Right cardiac atrium (tissue), 5 donors: ENCODE measurements at regions not wholly inside any gene's neighbourhood (a gene's known extent, or its start where the extent isn't known, plus 50 kb on each side); places are given as distances from the start of the nearest gene placed in this dataset.

ENCODE experiments used
- ATAC-seq, 2 donors: fragments of 200-7000 bp; cut with Tn5 transposase; one replicate each; pipeline versions ENCODE4 v1.8.0 to v1.9.1; 2020; ENCODE audit warnings: moderate library complexity in 2 of 2, mild to moderate bottlenecking in 1 of 2
- DNase-seq, 3 donors: peaks; one replicate each; pipeline ENCODE4 v3.0.0-alpha.2; 2020
- H3K27ac ChIP-seq: one replicate; pipeline ENCODE4 v1.5.1; 2013; ENCODE audit warnings: mild to moderate bottlenecking, low read length, control low read depth, moderate library complexity
- H3K27me3 ChIP-seq: one replicate; pipeline ENCODE4 v1.6.1; 2013; ENCODE audit not compliant: control insufficient read depth, insufficient read depth
- H3K4me1 ChIP-seq: one replicate; pipeline ENCODE4 v1.6.1; 2013; ENCODE audit warnings: low read length; ENCODE audit not compliant: control insufficient read depth, insufficient read depth
- H3K4me3 ChIP-seq: one replicate; pipeline ENCODE4 v1.5.1; 2013; ENCODE audit warnings: low read length, control low read depth
- H3K9me3 ChIP-seq: one replicate; pipeline ENCODE4 v1.6.1; 2013; ENCODE audit warnings: low read length; ENCODE audit not compliant: control insufficient read depth
- WGBS: extraction: QIAGEN DNeasy Blood & Tissue Kit; methylation state at CpG from one replicate; pipeline ENCODE4 v1.1.7; 2013; 5-methylcytosine and 5-hydroxymethylcytosine counted together
- intact Hi-C, 4 donors: fragments of 100-400 bp; cut with DNase I; formaldehyde crosslinking; loops; one replicate each; pipeline versions ENCODE4 v1.11.0 to v1.14.0; 2022 to 2023
- donor health status: healthy with polysubstance abuse.
- donor health status: DM: no; HTN: yes; CAD: no.
- donor health status: DM: no; HTN: no; CAD: no.
- donor health status: DM: no; HTN: yes; CAD: no; lungs with severe emphysema.
- donor health status: DM: yes; HTN: yes; CAD: no.

DNA sequence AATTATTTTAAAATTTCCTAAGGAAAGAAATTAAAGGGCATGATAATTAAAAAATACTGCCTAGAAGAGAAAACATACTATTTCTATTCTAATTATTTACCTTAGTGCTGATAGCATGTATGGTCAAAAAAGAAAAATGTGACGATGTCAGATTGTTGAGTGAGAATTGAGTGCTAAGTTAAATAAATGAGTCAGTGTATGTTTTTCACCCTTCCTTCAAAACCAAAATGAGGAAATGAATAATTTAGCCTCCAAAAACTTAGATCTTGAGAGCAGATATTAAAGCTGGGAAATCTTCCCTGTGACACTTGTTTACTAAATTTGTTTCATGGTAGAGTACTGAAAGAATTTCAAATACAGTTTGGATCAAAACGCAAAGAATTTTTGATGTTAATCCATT, 58.6 kb upstream of the NYAP2 start:
- intact Hi-C loops = no loop called here
- WGBS = 66% methylated on average over 2 of the region's 2 CpGs

DNA sequence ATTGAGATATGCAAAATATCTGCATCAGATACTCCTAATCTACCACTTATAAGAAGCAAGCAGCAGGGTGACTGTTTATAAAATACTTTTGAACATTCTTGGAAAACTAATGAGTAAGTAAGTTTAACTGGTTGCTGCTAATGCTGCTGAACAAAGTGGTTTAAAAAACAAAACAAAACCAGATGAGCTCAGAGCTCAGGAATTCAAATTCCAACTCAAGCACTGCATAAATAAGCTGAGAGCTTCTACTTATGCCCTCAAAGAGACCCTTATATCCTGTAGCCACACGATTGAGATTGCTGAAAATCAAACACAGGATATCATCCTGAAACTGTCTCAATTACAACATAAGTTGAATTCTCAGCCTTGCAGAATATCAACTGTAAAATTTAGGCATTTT, 62.3 kb upstream of the NYAP2 start:
- H3K4me3 ChIP-seq = no peak overlapping the region
- no peak for ATAC-seq
- 15% methylated on average over 1 of the region's 1 CpG for WGBS
- H3K27me3 ChIP-seq = no peaks in the 10 kb centered on the region
- no peak overlapping the region for H3K27ac ChIP-seq
- intact Hi-C loops = no loop called here
- no peaks in the 10 kb centered on the region for H3K4me1 ChIP-seq
- no peaks in the 10 kb centered on the region for H3K9me3 ChIP-seq
- DNase-seq = no peak

More for the DNA sequence above, 58.6 kb upstream of the NYAP2 start:
- Histone ChIP-seq H3K27me3 (no peaks in the 10 kb centered on the region), H3K4me3 (no peak overlapping the region), H3K9me3 (no peaks in the 10 kb centered on the region), H3K27ac (no peak overlapping the region), H3K4me1 (no peaks in the 10 kb centered on the region)
- no peak for ATAC-seq
- DNase-seq = no peak

DNA sequence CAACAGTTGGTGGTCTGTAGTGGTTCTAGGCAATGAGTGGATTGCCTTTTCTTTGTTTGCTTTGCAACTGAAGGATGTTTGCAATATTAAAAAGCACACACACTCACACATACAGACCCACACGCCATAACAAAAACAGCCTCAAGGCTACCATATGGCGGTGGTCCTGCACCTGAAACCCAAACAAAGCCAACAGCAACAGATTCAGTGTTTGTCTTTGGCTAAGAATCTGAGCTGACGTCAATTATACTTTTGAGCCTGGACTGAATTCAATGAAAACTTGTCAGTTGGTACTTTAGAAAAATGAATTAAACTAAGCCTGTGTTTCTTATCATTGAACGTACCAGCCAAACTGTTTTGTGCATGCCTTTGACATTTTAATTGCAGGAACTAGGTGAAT, 65.0 kb upstream of the NYAP2 start:
- Histone ChIP-seq H3K27ac (no peak overlapping the region), H3K4me1 (no peaks in the 10 kb centered on the region), H3K4me3 (no peak overlapping the region), H3K27me3 (no peaks in the 10 kb centered on the region), H3K9me3 (no peaks in the 10 kb centered on the region)
- ATAC-seq (no peak), DNase-seq (no peak)
- 68% methylated on average over 4 of the region's 4 CpGs for WGBS
- intact Hi-C loops = no loop called here

DNA sequence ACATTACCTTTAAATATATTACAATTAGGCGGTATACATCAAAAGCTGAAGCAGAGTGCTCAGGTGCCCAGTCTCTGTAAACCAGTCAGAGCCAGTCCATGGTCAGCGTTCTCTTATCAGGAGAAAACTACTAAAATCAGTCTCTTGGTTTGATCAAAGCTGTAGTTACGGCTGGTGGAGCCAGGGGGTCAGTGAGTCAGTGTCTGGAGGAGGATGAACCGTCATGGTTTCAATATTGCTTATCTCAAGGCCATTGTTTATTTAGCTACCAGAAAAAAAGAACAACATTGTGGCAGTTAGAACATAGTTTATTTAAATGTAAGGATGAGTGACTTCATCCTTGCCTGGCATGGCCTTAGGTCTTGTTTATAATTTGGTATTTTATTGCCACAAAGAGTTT, 71.3 kb upstream of the NYAP2 start:
- intact Hi-C loops = no loop called here
- H3K4me3 ChIP-seq = no peak overlapping the region
- WGBS = 30% methylated on average over 4 of the region's 4 CpGs
- no peaks in the 10 kb centered on the region for H3K9me3 ChIP-seq
- no peaks in the 10 kb centered on the region for H3K4me1 ChIP-seq
- H3K27me3 ChIP-seq = no peaks in the 10 kb centered on the region
- no peak for ATAC-seq
- no peak overlapping the region for H3K27ac ChIP-seq
- DNase-seq = no peak

DNA sequence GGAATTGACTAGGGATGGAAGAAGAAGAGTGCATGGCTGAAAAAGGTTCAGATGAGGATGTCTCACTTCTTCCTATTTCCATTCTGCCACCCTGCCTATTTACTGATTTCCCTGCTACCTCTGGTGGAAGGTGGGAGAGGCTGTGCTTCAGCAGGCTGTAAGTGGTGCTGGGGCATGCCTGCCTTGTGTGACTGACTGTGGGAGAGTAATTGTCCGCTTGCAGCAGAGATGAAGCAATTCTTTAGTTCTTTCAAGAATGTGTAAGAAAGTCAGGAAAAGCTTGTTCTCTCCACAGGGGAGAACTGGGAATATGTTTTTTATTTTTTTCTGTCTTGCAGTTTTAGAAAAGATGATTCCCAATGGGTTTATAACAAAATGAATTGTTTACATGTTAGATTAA, 72.5 kb upstream of the NYAP2 start:
- ATAC-seq (no peak), DNase-seq (no peak)
- Histone ChIP-seq H3K27ac (no peak overlapping the region), H3K27me3 (no peaks in the 10 kb centered on the region), H3K4me1 (no peaks in the 10 kb centered on the region), H3K9me3 (no peaks in the 10 kb centered on the region), H3K4me3 (no peak overlapping the region)
- intact Hi-C loops = no loop called here
- WGBS = 70% methylated on average over 1 of the region's 1 CpG

DNA sequence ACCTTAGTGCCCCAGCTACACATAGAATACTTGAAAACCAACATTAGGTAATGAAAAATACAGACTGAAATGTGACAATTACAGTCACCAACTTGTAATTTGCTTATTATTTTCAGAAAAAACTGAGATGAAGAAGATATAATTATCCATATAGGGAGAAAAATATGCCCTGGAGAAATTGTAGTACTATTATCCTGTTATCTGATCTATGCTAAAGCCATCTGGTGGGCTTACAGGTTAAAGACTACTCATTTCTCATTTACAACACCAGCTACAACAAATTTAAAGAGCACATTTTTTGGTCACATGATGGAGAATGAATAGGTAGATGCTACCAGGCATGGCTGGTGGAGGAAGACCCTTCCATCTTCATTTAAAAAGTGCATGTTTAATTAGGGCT, 79.6 kb upstream of the NYAP2 start:
- no peaks in the 10 kb centered on the region for H3K4me1 ChIP-seq
- no peaks in the 10 kb centered on the region for H3K9me3 ChIP-seq
- no peak overlapping the region for H3K27ac ChIP-seq
- H3K27me3 ChIP-seq = no peaks in the 10 kb centered on the region
- DNase-seq (no peak), ATAC-seq (no peak)
- no peak overlapping the region for H3K4me3 ChIP-seq
- intact Hi-C loops = no loop called here

DNA sequence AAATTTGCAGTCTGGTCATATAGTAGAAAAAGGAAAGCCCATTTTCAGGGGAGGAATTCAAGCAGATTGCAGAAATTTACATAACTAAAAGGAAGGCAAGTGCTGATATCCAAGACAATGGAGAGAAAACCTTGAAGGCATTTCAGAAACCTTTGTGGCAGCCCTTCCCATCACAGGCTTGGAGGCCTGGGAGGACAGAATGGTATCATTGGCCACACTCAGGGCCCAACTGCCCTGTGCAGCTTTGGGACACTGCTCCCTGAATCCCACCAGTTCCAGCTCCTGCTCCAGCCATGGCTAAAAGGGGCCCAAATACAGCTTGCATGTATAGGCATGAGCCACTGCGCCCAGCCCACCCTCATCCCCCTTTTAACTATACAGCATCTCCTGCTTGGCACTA, 81.1 kb upstream of the NYAP2 start:
- Histone ChIP-seq H3K4me3 (no peak overlapping the region), H3K9me3 (no peaks in the 10 kb centered on the region), H3K27ac (no peak overlapping the region), H3K4me1 (no peaks in the 10 kb centered on the region), H3K27me3 (no peaks in the 10 kb centered on the region)
- DNase-seq = no peak
- ATAC-seq = no peak
- 92% methylated on average over 1 of the region's 1 CpG for WGBS
- intact Hi-C loops = no loop called here

DNA sequence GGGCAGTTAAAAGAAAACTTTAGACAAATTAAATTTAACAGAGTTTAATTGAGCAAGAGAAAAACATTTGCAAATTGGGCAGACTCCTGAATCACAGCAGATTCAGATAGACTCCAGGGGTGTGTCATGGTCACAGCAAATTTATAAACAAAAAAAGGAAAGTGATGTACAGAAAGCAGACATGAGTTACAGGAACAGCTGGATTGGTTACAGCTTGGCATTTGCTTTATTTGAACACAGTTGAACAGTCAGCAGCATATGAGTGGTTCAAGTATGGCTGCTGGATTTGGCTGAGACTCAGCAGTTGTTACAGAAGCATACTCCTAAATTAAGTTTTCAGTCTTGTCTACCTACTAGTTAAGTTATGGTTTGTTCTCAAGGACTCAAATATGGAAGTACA, 82.3 kb upstream of the NYAP2 start:
- Histone ChIP-seq H3K4me3 (no peak overlapping the region), H3K27me3 (no peaks in the 10 kb centered on the region), H3K4me1 (no peaks in the 10 kb centered on the region), H3K27ac (no peak overlapping the region), H3K9me3 (no peaks in the 10 kb centered on the region)
- DNase-seq (no peak), ATAC-seq (no peak)
- intact Hi-C loops = no loop called here

DNA sequence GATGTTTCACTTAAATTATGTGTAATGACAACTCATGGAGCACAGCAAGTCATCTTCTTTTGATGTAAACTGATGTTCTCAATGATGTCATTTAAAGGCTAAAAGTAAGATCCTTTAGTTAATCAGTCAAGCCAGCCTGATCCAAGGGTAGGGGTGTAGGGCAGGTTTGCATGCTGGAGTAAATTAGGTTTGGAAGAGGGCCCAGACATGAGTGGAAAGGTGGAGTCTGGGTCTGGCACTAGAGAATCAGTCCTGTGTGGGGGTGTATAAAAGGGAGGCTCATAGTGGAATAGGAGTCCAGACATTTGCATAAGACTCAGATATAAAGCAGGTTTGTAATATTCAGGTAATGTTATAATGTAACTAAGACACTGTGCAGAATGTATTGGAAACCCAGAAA, 88.8 kb upstream of the NYAP2 start:
- DNase-seq (no peak), ATAC-seq (no peak)
- Histone ChIP-seq H3K27me3 (no peaks in the 10 kb centered on the region), H3K4me1 (no peaks in the 10 kb centered on the region), H3K9me3 (no peaks in the 10 kb centered on the region), H3K27ac (no peak overlapping the region), H3K4me3 (no peak overlapping the region)
- intact Hi-C loops = no loop called here

DNA sequence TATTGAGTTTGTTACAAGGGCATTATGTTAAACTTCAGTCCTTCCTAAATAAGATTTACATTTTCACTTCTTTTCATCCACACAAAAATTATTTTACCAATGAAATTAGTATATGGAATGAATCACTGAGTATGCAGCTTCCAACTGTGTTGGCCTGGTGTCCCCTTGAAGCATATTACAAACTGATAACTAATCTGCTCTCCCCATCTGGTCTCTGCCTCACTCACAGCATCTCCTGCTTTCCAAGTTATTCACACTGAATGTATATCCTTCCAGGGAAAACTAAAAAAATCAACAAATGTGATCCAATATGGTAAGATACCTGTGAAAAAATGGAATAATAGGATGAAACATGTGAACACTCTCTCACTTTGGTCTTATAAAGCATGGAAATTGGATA, 90.0 kb upstream of the NYAP2 start:
- Histone ChIP-seq H3K27me3 (no peaks in the 10 kb centered on the region), H3K27ac (no peak overlapping the region), H3K9me3 (no peaks in the 10 kb centered on the region), H3K4me1 (no peaks in the 10 kb centered on the region), H3K4me3 (no peak overlapping the region)
- ATAC-seq (no peak), DNase-seq (no peak)
- intact Hi-C loops = no loop called here

DNA sequence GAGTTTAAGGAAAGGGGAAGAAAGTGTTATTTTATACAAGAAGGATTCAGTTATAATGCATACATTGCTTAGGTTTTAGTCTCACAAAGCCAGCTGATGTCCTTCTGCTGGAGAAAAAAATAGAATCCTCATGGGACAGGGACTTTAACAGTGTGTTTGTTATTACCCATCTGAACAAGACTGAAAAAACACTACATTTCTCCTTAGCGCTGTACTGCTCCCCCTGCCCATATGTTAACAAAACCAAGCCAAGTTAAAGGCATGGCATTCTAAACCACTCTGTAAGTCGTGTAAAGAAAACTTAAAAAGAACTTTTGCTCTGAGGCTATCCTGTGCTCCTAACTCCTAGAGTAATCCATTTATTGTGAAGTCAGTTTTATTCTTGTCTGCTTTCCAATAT, 102.6 kb upstream of the NYAP2 start:
- Histone ChIP-seq H3K27me3 (no peaks in the 10 kb centered on the region), H3K4me1 (no peaks in the 10 kb centered on the region), H3K9me3 (no peaks in the 10 kb centered on the region), H3K4me3 (no peak overlapping the region), H3K27ac (no peak overlapping the region)
- ATAC-seq (no peak), DNase-seq (no peak)
- WGBS = 46% methylated on average over 2 of the region's 2 CpGs
- intact Hi-C loops = no loop called here

DNA sequence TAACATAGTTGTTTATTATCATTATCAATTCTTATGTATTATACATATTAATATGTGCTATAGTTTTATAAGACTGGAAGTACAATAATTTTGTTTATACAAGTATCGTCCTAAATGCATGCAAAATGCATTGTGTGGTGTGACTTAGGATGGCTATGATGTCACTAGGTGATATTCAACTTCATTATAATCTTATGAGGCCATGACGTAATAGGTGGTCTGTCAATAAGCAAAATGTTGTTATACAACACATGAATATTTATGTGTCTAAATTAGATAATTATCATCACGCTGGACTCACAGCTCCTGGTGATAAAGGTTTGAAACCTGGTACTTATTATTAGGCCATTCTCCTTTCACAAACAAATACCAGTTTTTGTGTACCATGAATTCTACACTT, 104.4 kb upstream of the NYAP2 start:
- 73% methylated on average over 3 of the region's 3 CpGs for WGBS
- no peaks in the 10 kb centered on the region for H3K4me1 ChIP-seq

More for the DNA sequence above, 104.4 kb upstream of the NYAP2 start:
- no peaks in the 10 kb centered on the region for H3K27me3 ChIP-seq
- H3K27ac ChIP-seq = no peak overlapping the region
- no peak overlapping the region for H3K4me3 ChIP-seq
- H3K9me3 ChIP-seq = no peaks in the 10 kb centered on the region
- DNase-seq (no peak), ATAC-seq (no peak)
- intact Hi-C loops = no loop called here
